Breast epithelium (tissue), 4 donors: ENCODE measurements at regions not wholly inside any gene's neighbourhood (a gene's known extent, or its start where the extent isn't known, plus 50 kb on each side); places are given as distances from the start of the nearest gene placed in this dataset.
"Not testable (repeated sequence)": the region's sequence is repeated elsewhere in the genome, so short reads cannot be mapped to it uniquely, and the experiment has no call there.

Source experiments
- DNase-seq, 2 donors: peaks; one replicate each; pipeline ENCODE4 v3.0.0-alpha.2; 2019; ENCODE audit warnings: low spot score in 2 of 2
- H3K27ac ChIP-seq, 2 donors: fragments of 200-600 bp; sonication (generic) in 1 of 2; one replicate each; pipeline ENCODE4 v1.5.1; 2016 to 2019; ENCODE audit warnings: mild to moderate bottlenecking in 1 of 2
- H3K27me3 ChIP-seq, 2 donors: fragments of 200-600 bp; sonication (generic) in 1 of 2; one replicate each; pipeline versions ENCODE4 v1.5.1 to v1.6.0; 2017 to 2019; ENCODE audit warnings: control low read depth in 1 of 2, mild to moderate bottlenecking in 1 of 2
- H3K36me3 ChIP-seq: fragments of 200-600 bp; one replicate; pipeline ENCODE4 v1.5.1; 2019
- H3K4me1 ChIP-seq, 2 donors: fragments of 200-600 bp; sonication (generic); one replicate each; pipeline ENCODE4 v1.5.1; 2016 to 2019; ENCODE audit warnings: control low read depth in 1 of 2
- H3K4me3 ChIP-seq, 3 donors: fragments of 200-600 bp; sonication (generic); 1 replicate in 2 of 3; 2 replicates in 1 of 3; pipeline ENCODE4 v1.5.1; 2016 to 2019; ENCODE audit warnings: mild to moderate bottlenecking in 3 of 3, moderate library complexity in 2 of 3
- H3K9me3 ChIP-seq, 2 donors: fragments of 200-600 bp; sonication (generic) in 1 of 2; one replicate each; pipeline ENCODE4 v1.5.1; 2016 to 2019; ENCODE audit warnings: control low read depth in 1 of 2
- CTCF ChIP-seq, 3 donors: fragments of 450-650 bp; IDR thresholded peaks; one replicate each; pipeline ENCODE4 v1.5.1; 2016 to 2017; ENCODE audit warnings: antibody characterized with exemption in 3 of 3, mild to moderate bottlenecking in 3 of 3, moderate library complexity in 3 of 3
- POLR2A ChIP-seq: fragments of 450-650 bp; IDR thresholded peaks from one replicate; pipeline ENCODE4 v1.6.1; 2016; ENCODE audit warnings: antibody characterized with exemption, mild to moderate bottlenecking, moderate library complexity
- POLR2AphosphoS5 ChIP-seq, 3 donors: sonication (generic); formaldehyde crosslinking; IDR thresholded peaks; one replicate each; pipeline ENCODE4 v1.6.1; 2017; ENCODE audit warnings: antibody characterized with exemption in 3 of 3
- intact Hi-C: fragments of 100-400 bp; cut with DNase I; formaldehyde crosslinking; loops from one replicate; pipeline ENCODE4 v1.15.1; 2023; ENCODE audit warnings: low total_unique reads

- DNase-seq = no peak
- Histone ChIP-seq H3K9me3 (no peaks in the 10 kb centered on the region), H3K27ac (no peak overlapping the region), H3K4me1 (no peaks in the 10 kb centered on the region), H3K36me3 (no peaks in the 10 kb centered on the region), H3K27me3 (no peaks in the 10 kb centered on the region), H3K4me3 (no peak overlapping the region)
- intact Hi-C loops = no loop called here
- TF ChIP-seq POLR2A (no peak), CTCF (IDR thresholded peaks at IDR 0.05) (no peak), POLR2AphosphoS5 (IDR thresholded peaks at IDR 0.05) (no peak)
Measured at GRCh38 chr6:76574746-76575145, 502.3 kb upstream of the IMPG1 start.

DNA sequence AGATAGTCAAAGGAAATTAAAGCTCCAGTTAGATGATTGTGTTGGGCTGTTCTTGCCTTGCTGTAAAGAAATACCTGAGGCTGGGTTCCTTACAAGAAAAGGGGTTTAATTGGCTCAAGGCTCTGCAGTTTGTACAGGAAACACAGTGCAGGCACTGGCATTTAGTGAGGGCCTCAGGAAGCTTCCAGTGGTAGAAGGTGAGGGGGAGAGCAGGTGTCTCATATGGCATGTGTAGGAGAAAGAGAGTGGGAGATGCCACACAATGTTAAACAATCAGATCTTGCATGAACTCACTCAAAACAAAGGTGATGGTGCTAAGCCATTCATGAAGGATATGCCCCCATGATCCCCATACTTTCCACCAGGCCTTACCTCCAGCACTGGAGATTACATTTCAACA, 493.5 kb upstream of the IMPG1 start:
- no peak overlapping the region for H3K4me3 ChIP-seq
- no peaks in the 10 kb centered on the region for H3K27me3 ChIP-seq
- intact Hi-C loops = no loop called here
- peaks cover 0 to 15% of the 10 kb centered on the region in 2 donors for H3K9me3 ChIP-seq
- no peaks in the 10 kb centered on the region for H3K4me1 ChIP-seq
- H3K36me3 ChIP-seq = no peaks in the 10 kb centered on the region
- no peak overlapping the region for H3K27ac ChIP-seq
- no peak for DNase-seq
- TF ChIP-seq CTCF (IDR thresholded peaks at IDR 0.05) (no peak), POLR2AphosphoS5 (IDR thresholded peaks at IDR 0.05) (no peak), POLR2A (no peak)

- H3K36me3 ChIP-seq, H3K4me1 ChIP-seq, H3K27me3 ChIP-seq, H3K4me3 ChIP-seq, H3K27ac ChIP-seq, DNase-seq, intact Hi-C loops, H3K9me3 ChIP-seq: not testable (repeated sequence)
Measured at GRCh38 chr6:76562371-76562770, 489.9 kb upstream of the IMPG1 start.

GRCh38 chr6:76560851-76561755, 488.6 kb upstream of the IMPG1 start:
- H3K27me3 ChIP-seq, H3K9me3 ChIP-seq, H3K4me3 ChIP-seq, H3K27ac ChIP-seq, H3K36me3 ChIP-seq, intact Hi-C loops, H3K4me1 ChIP-seq, DNase-seq: not testable (repeated sequence)

- intact Hi-C loops = no loop called here
- no peaks in the 10 kb centered on the region for H3K4me1 ChIP-seq
- H3K27ac ChIP-seq = no peak overlapping the region
Measured at GRCh38 chr6:76553256-76553655, 480.8 kb upstream of the IMPG1 start.

More at GRCh38 chr6:76553256-76553655, 480.8 kb upstream of the IMPG1 start:
- no peaks in the 10 kb centered on the region for H3K27me3 ChIP-seq
- H3K9me3 ChIP-seq = no peaks in the 10 kb centered on the region
- no peaks in the 10 kb centered on the region for H3K36me3 ChIP-seq
- TF ChIP-seq POLR2AphosphoS5 (IDR thresholded peaks at IDR 0.05) (no peak), POLR2A (no peak), CTCF (IDR thresholded peaks at IDR 0.05) (no peak)
- no peak for DNase-seq
- no peak overlapping the region for H3K4me3 ChIP-seq
